ENCODE measurements at regions not wholly inside any gene's neighbourhood (a gene's known extent, or its start where the extent isn't known, plus 50 kb on each side); places are given as distances from the start of the nearest gene placed in this dataset.

GRCh38 chr9:115596021-115596745 lies 478.2 kb upstream of the TNC start:
- no peak for TF ChIP-seq CTCF (IDR thresholded peaks at IDR 0.05)
- no peak for TF ChIP-seq POLR2A (IDR thresholded peaks at IDR 0.05)
